Caco-2 (cell line): ENCODE measurements at regions not wholly inside any gene's neighbourhood (a gene's known extent, or its start where the extent isn't known, plus 50 kb on each side); places are given as distances from the start of the nearest gene placed in this dataset.

ENCODE experiments used
- BruUV-seq: library from RNA; stranded (reverse); fragments of 400-500 nt; replicated peaks from 2 replicates; lab custom pipeline; 2021; lab: Mats Ljungman, UMichigan
- CTCF ChIA-PET: fragments of 300-600 bp; sonication (Branson Sonifier 250); formaldehyde crosslinking; loops from one replicate; lab custom pipeline; 2022; ENCODE audit warnings: antibody characterized with exemption; lab: Charles Lee
- POLR2A ChIA-PET: fragments of 300-600 bp; sonication (Branson Sonifier 250); formaldehyde crosslinking; loops from one replicate; lab custom pipeline; 2022; ENCODE audit warnings: antibody characterized with exemption; lab: Charles Lee
- DNase-seq, 2 experiments: peaks; one replicate each; pipeline versions ENCODE4 v3.0.0 to v3.0.0-alpha.2; 2020 to 2022
- H3K27me3 ChIP-seq: replicated peaks from 2 replicates; pipeline ENCODE4 v1.6.0; 2011; ENCODE audit warnings: low read length; ENCODE audit not compliant: control insufficient read depth, insufficient read depth
- H3K36me3 ChIP-seq: 2 replicates; pipeline ENCODE4 v1.5.1; 2011; ENCODE audit warnings: low read length; ENCODE audit not compliant: control insufficient read depth, insufficient read depth
- H3K4me1 ChIP-seq: fragments of 250-450 bp; sonication (Bioruptor Pico); 2 replicates; pipeline ENCODE4 v1.5.1; 2020; ENCODE audit warnings: mild to moderate bottlenecking
- H3K4me3 ChIP-seq: 2 replicates; pipeline ENCODE4 v1.5.1; 2011; ENCODE audit warnings: low read depth, mild to moderate bottlenecking, control low read depth, low read length
- H3K9me3 ChIP-seq: fragments of 250-450 bp; sonication (Bioruptor Pico); 2 replicates; pipeline ENCODE4 v1.5.1; 2020; ENCODE audit warnings: mild to moderate bottlenecking, moderate library complexity
- H3K27ac Mint-ChIP-seq: one replicate; pipeline ENCODE4 v1.8.0; 2022; ENCODE audit warnings: mixed read lengths; ENCODE audit not compliant: unreplicated experiment
- H3K27me3 Mint-ChIP-seq: one replicate; pipeline ENCODE4 v1.8.0; 2022; ENCODE audit warnings: mixed read lengths; ENCODE audit not compliant: insufficient read depth, unreplicated experiment
- H3K36me3 Mint-ChIP-seq: one replicate; pipeline ENCODE4 v1.8.0; 2022; ENCODE audit warnings: mild to moderate bottlenecking, mixed read lengths; ENCODE audit not compliant: insufficient read depth, unreplicated experiment
- H3K4me1 Mint-ChIP-seq: one replicate; pipeline ENCODE4 v1.8.0; 2022; ENCODE audit warnings: low read depth, mixed read lengths; ENCODE audit not compliant: unreplicated experiment
- H3K4me3 Mint-ChIP-seq: one replicate; pipeline ENCODE4 v1.8.0; 2022; ENCODE audit warnings: mild to moderate bottlenecking, moderate library complexity, mixed read lengths; ENCODE audit not compliant: unreplicated experiment
- H3K9me3 Mint-ChIP-seq: one replicate; pipeline ENCODE4 v1.8.0; 2022; ENCODE audit warnings: mixed read lengths; ENCODE audit not compliant: unreplicated experiment
- intact Hi-C: fragments of 100-400 bp; cut with micrococcal nuclease; formaldehyde crosslinking; loops from one replicate; pipeline ENCODE4 v1.10.0; 2022; ENCODE audit not compliant: unreplicated experiment
- TF ChIP-seq, protein P1 (sequence below), 2 experiments: fragments of 200-600 bp in 1 of 2; IDR thresholded peaks; 1 replicate in 1 of 2; 2 replicates in 1 of 2; pipeline versions ENCODE4 v1.5.1 to v1.8.0; 2011 to 2022; ENCODE audit warnings: antibody characterized with exemption in 1 of 2, control low read depth in 1 of 2, inconsistent platforms in 1 of 2, low read depth in 1 of 2, low read length in 1 of 2, mild to moderate bottlenecking in 1 of 2, moderate library complexity in 1 of 2; ENCODE audit not compliant: insufficient read depth in 1 of 2, severe bottlenecking in 1 of 2, unreplicated experiment in 1 of 2

DNA sequence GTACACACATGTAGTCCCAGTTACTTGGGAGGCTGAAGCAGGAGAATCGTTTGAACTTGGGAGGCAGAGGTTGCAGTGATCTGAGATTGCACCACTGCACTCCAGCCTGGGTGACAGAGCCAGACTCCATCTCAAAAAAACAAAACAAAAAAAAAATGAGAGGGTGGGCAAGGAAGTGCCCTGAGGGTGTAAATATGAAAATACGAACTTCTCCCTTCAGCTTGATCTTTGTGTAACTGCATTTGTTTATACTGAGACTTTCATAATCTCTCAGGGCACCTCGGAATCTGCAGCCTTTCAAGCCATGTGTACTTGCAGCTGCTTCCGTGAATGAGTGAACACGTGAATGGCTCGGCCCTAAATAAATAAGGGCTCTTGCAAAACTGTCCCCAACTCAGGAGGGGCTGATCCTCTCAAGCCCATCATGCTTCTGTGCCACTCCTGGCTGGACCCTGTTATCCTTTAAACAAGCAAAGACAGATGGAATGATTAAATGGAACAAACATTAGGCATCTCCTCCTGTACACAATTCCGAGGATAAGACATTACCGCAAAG is 96.8 kb downstream of the BOD1L2 start:
- CTCF ChIA-PET, result no interaction called here
- Histone ChIP-seq H3K27me3 (no peaks in the 10 kb centered on the region), H3K9me3 (no peaks in the 10 kb centered on the region), H3K4me1 (no peaks in the 10 kb centered on the region), H3K4me3 (no peak overlapping the region), H3K36me3 (no peaks in the 10 kb centered on the region)
- Mint-ChIP-seq H3K4me1 (no peaks in the 10 kb centered on the region), H3K9me3 (no peaks in the 10 kb centered on the region), H3K4me3 (no peak overlapping the region), H3K27me3 (no peaks in the 10 kb centered on the region), H3K36me3 (no peaks in the 10 kb centered on the region), H3K27ac (no peak overlapping the region)
- POLR2A ChIA-PET, result no interaction called here
- intact Hi-C loops, result no loop called here
- no TSS peak for BruUV-seq
- TF ChIP-seq, protein P1, sequence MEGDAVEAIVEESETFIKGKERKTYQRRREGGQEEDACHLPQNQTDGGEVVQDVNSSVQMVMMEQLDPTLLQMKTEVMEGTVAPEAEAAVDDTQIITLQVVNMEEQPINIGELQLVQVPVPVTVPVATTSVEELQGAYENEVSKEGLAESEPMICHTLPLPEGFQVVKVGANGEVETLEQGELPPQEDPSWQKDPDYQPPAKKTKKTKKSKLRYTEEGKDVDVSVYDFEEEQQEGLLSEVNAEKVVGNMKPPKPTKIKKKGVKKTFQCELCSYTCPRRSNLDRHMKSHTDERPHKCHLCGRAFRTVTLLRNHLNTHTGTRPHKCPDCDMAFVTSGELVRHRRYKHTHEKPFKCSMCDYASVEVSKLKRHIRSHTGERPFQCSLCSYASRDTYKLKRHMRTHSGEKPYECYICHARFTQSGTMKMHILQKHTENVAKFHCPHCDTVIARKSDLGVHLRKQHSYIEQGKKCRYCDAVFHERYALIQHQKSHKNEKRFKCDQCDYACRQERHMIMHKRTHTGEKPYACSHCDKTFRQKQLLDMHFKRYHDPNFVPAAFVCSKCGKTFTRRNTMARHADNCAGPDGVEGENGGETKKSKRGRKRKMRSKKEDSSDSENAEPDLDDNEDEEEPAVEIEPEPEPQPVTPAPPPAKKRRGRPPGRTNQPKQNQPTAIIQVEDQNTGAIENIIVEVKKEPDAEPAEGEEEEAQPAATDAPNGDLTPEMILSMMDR (IDR thresholded peaks at IDR 0.05; ENCODE audit: insufficient read depth in 1 of 2, low read depth in 1 of 2, low read length in 1 of 2, severe bottlenecking in 1 of 2, unreplicated experiment in 1 of 2), result no peak
- DNase-seq, result peak; percentile 17 to 35

DNA sequence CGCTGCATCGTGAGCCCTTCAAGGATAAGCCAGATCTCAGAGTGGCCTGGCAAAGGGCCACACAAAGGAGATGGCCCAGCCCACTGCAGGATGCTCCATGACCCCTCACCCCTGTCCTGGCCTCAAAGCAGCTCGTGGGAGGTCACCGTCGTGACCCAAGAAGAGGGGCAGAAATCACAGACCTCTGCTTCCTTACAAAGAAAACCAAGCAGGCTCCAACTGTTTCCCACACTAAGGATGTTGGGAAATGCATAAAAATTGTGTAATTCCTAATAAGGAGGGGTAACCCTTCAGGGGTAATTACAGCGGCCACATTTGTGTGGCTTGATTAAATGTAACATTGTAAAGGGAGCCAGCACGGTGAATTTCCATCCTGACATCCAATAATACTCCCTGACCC is 102.3 kb downstream of the BOD1L2 start:
- Histone ChIP-seq H3K9me3 (no peaks in the 10 kb centered on the region), H3K4me3 (no peak overlapping the region), H3K27me3 (no peaks in the 10 kb centered on the region), H3K4me1 (no peaks in the 10 kb centered on the region), H3K36me3 (no peaks in the 10 kb centered on the region)
- BruUV-seq, result no TSS peak
- Mint-ChIP-seq H3K27ac (no peak overlapping the region), H3K27me3 (no peaks in the 10 kb centered on the region), H3K4me1 (no peaks in the 10 kb centered on the region), H3K36me3 (no peaks in the 10 kb centered on the region), H3K4me3 (no peak overlapping the region), H3K9me3 (no peaks in the 10 kb centered on the region)
- POLR2A ChIA-PET, result no interaction called here
- TF ChIP-seq, protein P1 (IDR thresholded peaks at IDR 0.05; ENCODE audit: insufficient read depth in 1 of 2, low read depth in 1 of 2, low read length in 1 of 2, severe bottlenecking in 1 of 2, unreplicated experiment in 1 of 2), result no peak
- no peak for DNase-seq
- intact Hi-C loops, result no loop called here
- CTCF ChIA-PET, result no interaction called here

DNA sequence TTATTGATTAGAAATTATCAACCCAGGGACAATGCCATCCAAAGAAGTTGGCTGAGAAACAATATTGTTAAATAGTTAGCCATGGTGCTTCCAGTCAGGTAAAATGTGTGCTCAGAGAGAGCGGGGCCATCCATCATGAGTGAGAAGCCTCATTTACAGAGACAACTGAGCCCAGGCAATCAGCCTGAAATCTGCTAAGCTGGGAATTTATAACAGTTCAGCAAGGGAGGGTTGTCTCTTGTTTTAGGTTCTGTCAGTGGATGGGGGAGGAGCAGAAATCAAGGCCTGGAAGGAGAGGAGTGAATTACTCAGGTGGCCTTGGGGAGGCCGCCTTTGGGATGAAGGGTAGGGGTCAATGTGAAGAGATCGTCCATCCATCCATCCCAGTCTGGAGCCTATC is 102.5 kb upstream of the ST8SIA3 start:
- Histone ChIP-seq H3K4me1 (no peaks in the 10 kb centered on the region), H3K36me3 (no peaks in the 10 kb centered on the region), H3K27me3 (no peaks in the 10 kb centered on the region), H3K9me3 (no peaks in the 10 kb centered on the region), H3K4me3 (no peak overlapping the region)
- no peak overlapping the region for H3K4me3 Mint-ChIP-seq
- no peaks in the 10 kb centered on the region for H3K9me3 Mint-ChIP-seq
- TF ChIP-seq, protein P1 (IDR thresholded peaks at IDR 0.05; ENCODE audit: insufficient read depth in 1 of 2, low read depth in 1 of 2, low read length in 1 of 2, severe bottlenecking in 1 of 2, unreplicated experiment in 1 of 2), result no peak
- BruUV-seq, result no TSS peak
- DNase-seq, result no peak
- ChIA-PET POLR2A (no interaction called here), CTCF (no interaction called here)
- H3K27me3 Mint-ChIP-seq, result no peaks in the 10 kb centered on the region
- no peaks in the 10 kb centered on the region for H3K36me3 Mint-ChIP-seq
- no peak overlapping the region for H3K27ac Mint-ChIP-seq
- H3K4me1 Mint-ChIP-seq, result no peaks in the 10 kb centered on the region
- intact Hi-C loops, result no loop called here
